GM21529 (cell line): ENCODE measurements at regions not wholly inside any gene's neighbourhood (a gene's known extent, or its start where the extent isn't known, plus 50 kb on each side); places are given as distances from the start of the nearest gene placed in this dataset.

Experiments used
- ATAC-seq: cut with Tn5 transposase; IDR thresholded peaks from one replicate; pipeline ENCODE4 v1.9.1; 2021; ENCODE audit not compliant: unreplicated experiment

- ATAC-seq, result no peak
Observed at GRCh38 chr2:129431881-129432280, 547.6 kb upstream of the RAB6C start.

- ATAC-seq, result no peak
Observed at GRCh38 chr2:129436809-129437208, 542.7 kb upstream of the RAB6C start.

GRCh38 chr2:129437725-129438124 lies 541.7 kb upstream of the RAB6C start:
- ATAC-seq, result no peak

- ATAC-seq, result no peak
Observed at GRCh38 chr2:129438501-129439057, 540.9 kb upstream of the RAB6C start.

GRCh38 chr2:129439406-129440302 lies 539.8 kb upstream of the RAB6C start:
- no peak for ATAC-seq

- ATAC-seq, result no peak
Observed at GRCh38 chr2:129441610-129442009, 537.9 kb upstream of the RAB6C start.

GRCh38 chr2:129443235-129443864 lies 536.1 kb upstream of the RAB6C start:
- ATAC-seq, result no peak

GRCh38 chr2:129443865-129444739 lies 535.4 kb upstream of the RAB6C start:
- no peak for ATAC-seq

- ATAC-seq, result no peak
Observed at GRCh38 chr2:129444751-129445150, 534.7 kb upstream of the RAB6C start.

- ATAC-seq, result no peak
Observed at GRCh38 chr2:129456691-129457090, 522.8 kb upstream of the RAB6C start.

GRCh38 chr2:129457277-129457818 lies 522.1 kb upstream of the RAB6C start:
- no peak for ATAC-seq

GRCh38 chr2:129458006-129458405 lies 521.5 kb upstream of the RAB6C start:
- no peak for ATAC-seq

GRCh38 chr2:129458436-129458835 lies 521.0 kb upstream of the RAB6C start:
- ATAC-seq, result no peak

- no peak for ATAC-seq
Observed at GRCh38 chr2:129459200-129459876, 520.1 kb upstream of the RAB6C start.

GRCh38 chr2:129459881-129460280 lies 519.6 kb upstream of the RAB6C start:
- ATAC-seq, result no peak

GRCh38 chr2:129460299-129461198 lies 518.9 kb upstream of the RAB6C start:
- no peak for ATAC-seq

- ATAC-seq, result no peak
Observed at GRCh38 chr2:129462349-129462748, 517.1 kb upstream of the RAB6C start.

GRCh38 chr2:129462967-129463366 lies 516.5 kb upstream of the RAB6C start:
- ATAC-seq, result no peak

GRCh38 chr2:129464036-129464435 lies 515.4 kb upstream of the RAB6C start:
- ATAC-seq, result no peak
